H1 (cell line): ENCODE measurements at regions not wholly inside any gene's neighbourhood (a gene's known extent, or its start where the extent isn't known, plus 50 kb on each side); places are given as distances from the start of the nearest gene placed in this dataset.

Source experiments
- HDAC2 ChIP-seq, 2 experiments: fragments of 300-600 bp in 1 of 2; sonication (generic) in 1 of 2; IDR thresholded peaks; 2 replicates each; pipeline ENCODE4 v1.6.1; 2011 to 2012; ENCODE audit warnings: low read depth in 2 of 2, low read length in 2 of 2, mild to moderate bottlenecking in 2 of 2, moderate library complexity in 2 of 2, borderline replicate concordance in 1 of 2, inconsistent platforms in 1 of 2
- MAFK ChIP-seq: IDR thresholded peaks from 2 replicates; pipeline ENCODE4 v1.6.1; 2012; ENCODE audit warnings: low read depth, mild to moderate bottlenecking, improper control_type of control experiment, low read length
- NANOG ChIP-seq: IDR thresholded peaks from 2 replicates; pipeline ENCODE4 v1.6.1; 2011; ENCODE audit warnings: low read length, low read depth, mild to moderate bottlenecking, inconsistent platforms; ENCODE audit not compliant: insufficient read depth, poor library complexity, severe bottlenecking
- SUZ12 ChIP-seq: fragments of 200-600 bp; sonication (generic); IDR thresholded peaks from 2 replicates; pipeline ENCODE4 v1.6.1; 2012; ENCODE audit warnings: mild to moderate bottlenecking, inconsistent platforms, low read length, moderate library complexity, mixed read lengths

GRCh38 chr6:23650676-23651075 is 475.3 kb upstream of the NRSN1 start (continued):
- TF ChIP-seq HDAC2 (IDR thresholded peaks at IDR 0.05; ENCODE audit: borderline replicate concordance in 1 of 2, low read depth in 2 of 2, low read length in 2 of 2) (no peak), MAFK (no peak), NANOG (no peak), SUZ12 (no peak)
